Mesenchymal stem cell (in vitro differentiated cells and primary cell): ENCODE measurements at regions not wholly inside any gene's neighbourhood (a gene's known extent, or its start where the extent isn't known, plus 50 kb on each side); places are given as distances from the start of the nearest gene placed in this dataset.

Experiments
- DNase-seq: peaks from one replicate; pipeline ENCODE4 v3.0.0-alpha.2; 2013
- H2AFZ ChIP-seq: one replicate; pipeline ENCODE4 v1.6.1; 2013; ENCODE audit warnings: low read depth, mild to moderate bottlenecking, control low read depth, inconsistent platforms, low read length, moderate library complexity
- H2AK5ac ChIP-seq: 2 replicates; pipeline ENCODE4 v1.6.1; 2013; ENCODE audit warnings: low read length, moderate library complexity, mild to moderate bottlenecking, inconsistent platforms; ENCODE audit not compliant: severe bottlenecking
- H2BK120ac ChIP-seq: one replicate; pipeline ENCODE4 v1.6.1; 2013; ENCODE audit warnings: low read depth, mild to moderate bottlenecking, inconsistent platforms, low read length, moderate library complexity
- H2BK12ac ChIP-seq, 2 experiments: one replicate each; pipeline ENCODE4 v1.6.1; 2013; ENCODE audit warnings: inconsistent platforms in 2 of 2, low read length in 2 of 2, mild to moderate bottlenecking in 2 of 2, moderate library complexity in 2 of 2, control low read depth in 1 of 2
- H2BK15ac ChIP-seq: one replicate; pipeline ENCODE4 v1.6.1; 2013; ENCODE audit warnings: mild to moderate bottlenecking, low read depth, inconsistent platforms; ENCODE audit not compliant: poor library complexity, severe bottlenecking
- H2BK5ac ChIP-seq: 2 replicates; pipeline ENCODE4 v1.6.1; 2013; ENCODE audit warnings: low read depth, mild to moderate bottlenecking, low read length, control low read depth, inconsistent platforms; ENCODE audit not compliant: poor library complexity, severe bottlenecking
- H3K14ac ChIP-seq, 2 experiments: one replicate each; pipeline ENCODE4 v1.6.1; 2013; ENCODE audit warnings: inconsistent platforms in 2 of 2, low read length in 2 of 2, control low read depth in 1 of 2, mild to moderate bottlenecking in 1 of 2, moderate library complexity in 1 of 2
- H3K18ac ChIP-seq, 2 experiments: one replicate each; pipeline ENCODE4 v1.6.1; 2013; ENCODE audit warnings: inconsistent platforms in 2 of 2, low read length in 2 of 2, control low read depth in 1 of 2, low read depth in 1 of 2, mild to moderate bottlenecking in 1 of 2
- H3K23ac ChIP-seq, 2 experiments: one replicate each; pipeline ENCODE4 v1.6.1; 2013; ENCODE audit warnings: inconsistent platforms in 2 of 2, low read length in 2 of 2, mild to moderate bottlenecking in 2 of 2, moderate library complexity in 2 of 2, control low read depth in 1 of 2
- H3K27ac ChIP-seq: 2 replicates; pipeline ENCODE4 v1.5.1; 2013; ENCODE audit warnings: mild to moderate bottlenecking, moderate library complexity, low read length, control low read depth, inconsistent platforms; ENCODE audit not compliant: poor library complexity, severe bottlenecking
- H3K27me3 ChIP-seq, 2 experiments: 2 replicates each; pipeline versions ENCODE4 v1.6.1 to v1.7.0; 2013; ENCODE audit warnings: low read length in 2 of 2, mild to moderate bottlenecking in 2 of 2, moderate library complexity in 2 of 2, control low read depth in 1 of 2, inconsistent platforms in 1 of 2; ENCODE audit not compliant: control insufficient read depth in 1 of 2, insufficient read depth in 1 of 2
- H3K36me3 ChIP-seq, 2 experiments: 2 replicates each; pipeline versions ENCODE4 v1.6.1 to v1.7.0; 2013; ENCODE audit warnings: low read length in 2 of 2, control low read depth in 1 of 2, inconsistent platforms in 1 of 2, low read depth in 1 of 2, mild to moderate bottlenecking in 1 of 2; ENCODE audit not compliant: insufficient read depth in 2 of 2, control insufficient read depth in 1 of 2
- H3K4ac ChIP-seq, 2 experiments: one replicate each; pipeline ENCODE4 v1.6.1; 2013; ENCODE audit warnings: inconsistent platforms in 2 of 2, low read length in 2 of 2, mild to moderate bottlenecking in 2 of 2, moderate library complexity in 2 of 2, control low read depth in 1 of 2, low read depth in 1 of 2
- H3K4me1 ChIP-seq: 2 replicates; pipeline ENCODE4 v1.6.1; 2013; ENCODE audit warnings: low read depth, low read length, control low read depth; ENCODE audit not compliant: control insufficient read depth, insufficient read depth
- H3K4me2 ChIP-seq: 2 replicates; pipeline ENCODE4 v1.6.1; 2013; ENCODE audit warnings: low read length, mild to moderate bottlenecking, inconsistent platforms; ENCODE audit not compliant: poor library complexity, severe bottlenecking
- H3K4me3 ChIP-seq, 2 experiments: 2 replicates each; pipeline versions ENCODE4 v1.5.1 to v1.7.0; 2013; ENCODE audit warnings: low read length in 2 of 2, mild to moderate bottlenecking in 2 of 2, control low read depth in 1 of 2, low read depth in 1 of 2; ENCODE audit not compliant: insufficient read depth in 1 of 2
- H3K79me1 ChIP-seq: replicated peaks from 2 replicates; pipeline ENCODE4 v1.6.1; 2013; ENCODE audit warnings: mild to moderate bottlenecking, control low read depth, low read length, inconsistent platforms; ENCODE audit not compliant: poor library complexity, severe bottlenecking
- H3K9ac ChIP-seq: 2 replicates; pipeline ENCODE4 v1.7.0; 2013; ENCODE audit warnings: mild to moderate bottlenecking, low read length, moderate library complexity
- H3K9me3 ChIP-seq: 2 replicates; pipeline ENCODE4 v1.7.0; 2013; ENCODE audit warnings: mild to moderate bottlenecking, low read length; ENCODE audit not compliant: control insufficient read depth
- H4K8ac ChIP-seq: one replicate; pipeline ENCODE4 v1.6.1; 2013; ENCODE audit warnings: inconsistent platforms, mild to moderate bottlenecking, low read length, moderate library complexity
- H4K91ac ChIP-seq: one replicate; pipeline ENCODE4 v1.6.1; 2013; ENCODE audit warnings: mild to moderate bottlenecking, low read length, inconsistent platforms
- WGBS: methylation state at CpG from one replicate; pipeline ENCODE4 v1.1.7; 2013; ENCODE audit warnings: mixed read lengths; 5-methylcytosine and 5-hydroxymethylcytosine counted together

DNA sequence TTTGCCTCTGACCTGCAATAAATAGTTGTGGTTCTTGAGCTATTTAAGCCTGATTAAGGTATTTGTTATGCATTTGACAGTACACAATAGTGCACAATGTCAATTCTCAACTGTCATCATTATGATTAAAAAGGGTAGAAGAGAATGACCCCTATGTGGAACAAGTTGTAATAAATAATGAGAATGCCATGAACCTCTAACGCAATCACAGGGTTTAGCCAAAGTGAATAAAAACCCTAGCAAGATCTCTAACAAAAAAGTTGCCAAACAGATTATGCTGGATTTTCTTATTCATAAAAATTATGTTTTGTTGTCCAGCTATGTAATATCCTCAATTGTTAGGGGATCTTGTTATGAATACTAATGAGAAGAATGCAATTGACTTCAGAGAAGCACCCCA lies 387.4 kb downstream of the GPAT3 start:
- H2BK120ac ChIP-seq: no peak overlapping the region
- no peak overlapping the region for H2BK15ac ChIP-seq
- no peak overlapping the region for H3K9ac ChIP-seq
- H2AK5ac ChIP-seq: no peak overlapping the region
- DNase-seq: no peak
- no peak overlapping the region for H2AFZ ChIP-seq
- H3K9me3 ChIP-seq: no peaks in the 10 kb centered on the region
- no peak overlapping the region for H2BK5ac ChIP-seq
- no peaks in the 10 kb centered on the region for H3K79me1 ChIP-seq
- no peaks in the 10 kb centered on the region for H3K36me3 ChIP-seq
- no CpG with 5 or more reads among the region's 1 CpG for WGBS
- no peaks in the 10 kb centered on the region for H3K4me1 ChIP-seq
- H2BK12ac ChIP-seq: no peak overlapping the region
- H4K8ac ChIP-seq: no peak overlapping the region
- no peak overlapping the region for H3K27ac ChIP-seq
- no peak overlapping the region for H3K14ac ChIP-seq
- H3K4ac ChIP-seq: no peak overlapping the region
- H3K23ac ChIP-seq: no peak overlapping the region
- no peak overlapping the region for H3K4me2 ChIP-seq
- no peak overlapping the region for H3K4me3 ChIP-seq
- no peaks in the 10 kb centered on the region for H3K27me3 ChIP-seq
- no peak overlapping the region for H4K91ac ChIP-seq
- H3K18ac ChIP-seq: no peak overlapping the region

DNA sequence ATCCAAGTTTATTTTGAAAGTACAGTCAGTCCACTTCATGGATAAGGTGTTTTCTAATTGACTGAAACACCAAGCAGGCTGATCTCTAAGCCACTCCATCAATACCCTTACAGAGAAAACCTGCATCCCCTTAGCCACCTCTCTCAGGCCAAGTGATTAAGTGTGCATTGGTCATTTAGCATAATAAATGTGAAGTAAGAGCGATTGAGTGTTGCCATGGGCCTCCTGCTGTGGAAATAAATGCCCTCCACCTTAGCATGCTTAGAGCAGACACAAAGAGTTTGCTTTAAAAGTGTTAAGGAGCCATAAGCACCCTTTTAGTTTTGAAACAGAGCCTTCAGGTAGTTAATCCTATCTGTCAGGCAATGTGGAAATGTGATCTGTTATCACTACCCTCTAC lies 386.5 kb downstream of the GPAT3 start:
- no peaks in the 10 kb centered on the region for H3K79me1 ChIP-seq
- no peaks in the 10 kb centered on the region for H3K4me1 ChIP-seq
- no peak overlapping the region for H3K4me3 ChIP-seq
- H2BK15ac ChIP-seq: no peak overlapping the region
- H4K91ac ChIP-seq: no peak overlapping the region
- no peak overlapping the region for H3K9ac ChIP-seq
- H3K4me2 ChIP-seq: no peak overlapping the region
- 60% methylated on average over 1 of the region's 1 CpG for WGBS
- no peak overlapping the region for H3K18ac ChIP-seq
- H2BK120ac ChIP-seq: no peak overlapping the region
- no peaks in the 10 kb centered on the region for H3K36me3 ChIP-seq
- no peak overlapping the region for H2BK5ac ChIP-seq
- no peak overlapping the region for H2AFZ ChIP-seq
- H3K14ac ChIP-seq: no peak overlapping the region
- no peak overlapping the region for H3K27ac ChIP-seq
- no peak for DNase-seq
- no peak overlapping the region for H4K8ac ChIP-seq
- no peak overlapping the region for H2AK5ac ChIP-seq
- H2BK12ac ChIP-seq: no peak overlapping the region
- no peaks in the 10 kb centered on the region for H3K27me3 ChIP-seq
- no peaks in the 10 kb centered on the region for H3K9me3 ChIP-seq
- no peak overlapping the region for H3K23ac ChIP-seq
- no peak overlapping the region for H3K4ac ChIP-seq

DNA sequence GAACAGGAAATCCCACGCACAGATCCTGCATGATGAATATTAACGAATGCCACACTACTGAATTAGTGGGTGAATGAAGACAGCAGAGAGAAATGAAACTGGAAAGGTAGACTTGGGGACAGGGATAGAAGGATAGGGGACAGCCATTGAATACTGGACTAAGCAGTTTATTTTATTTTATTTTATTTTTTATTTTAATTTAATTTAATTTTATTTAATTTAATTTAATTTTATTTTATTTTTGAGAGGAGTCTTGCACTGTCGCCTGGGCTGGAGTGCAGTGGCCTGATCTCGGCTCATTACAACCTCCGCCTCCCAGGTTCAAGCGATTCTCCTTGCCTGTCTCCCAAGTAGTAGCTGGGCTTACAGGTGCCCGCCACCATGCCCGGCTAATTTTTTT lies 385.2 kb downstream of the GPAT3 start:
- Histone ChIP-seq H3K27ac (no peak overlapping the region), H2BK12ac (no peak overlapping the region), H3K14ac (no peak overlapping the region), H3K79me1 (no peaks in the 10 kb centered on the region), H3K9me3 (no peaks in the 10 kb centered on the region), H2AK5ac (no peak overlapping the region), H3K18ac (no peak overlapping the region), H2BK120ac (no peak overlapping the region), H2AFZ (no peak overlapping the region), H2BK5ac (no peak overlapping the region), H3K23ac (no peak overlapping the region), H3K9ac (no peak overlapping the region), H2BK15ac (no peak overlapping the region), H3K4ac (no peak overlapping the region), H3K4me2 (no peak overlapping the region), H3K4me1 (no peaks in the 10 kb centered on the region), H3K36me3 (no peaks in the 10 kb centered on the region), H4K8ac (no peak overlapping the region), H4K91ac (no peak overlapping the region), H3K4me3 (no peak overlapping the region), H3K27me3 (no peaks in the 10 kb centered on the region)
- 98% methylated on average over 8 of the region's 8 CpGs for whole genome bisulfite sequencing
- no peak for DNase-seq

DNA sequence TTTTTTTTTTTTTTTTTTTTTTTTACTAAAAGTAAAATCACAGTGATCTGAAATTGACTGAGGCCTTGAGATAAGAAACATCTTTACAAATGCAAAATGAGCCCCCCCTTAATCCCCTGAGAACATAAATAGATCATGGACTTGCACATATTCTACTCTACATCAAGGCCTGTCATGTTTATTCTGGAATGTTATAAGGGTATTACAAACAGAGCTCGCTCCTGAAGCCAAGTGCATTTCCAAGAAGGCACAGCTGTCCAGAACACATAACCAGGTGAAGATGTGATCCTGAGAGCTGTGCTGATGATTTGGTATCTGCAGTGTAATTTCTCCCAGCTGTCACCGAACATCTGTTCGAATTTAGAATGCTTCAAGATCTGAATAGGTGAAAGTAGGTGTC lies 384.5 kb downstream of the GPAT3 start:
- DNase-seq: no peak

More for the DNA sequence above, 384.5 kb downstream of the GPAT3 start:
- no peak overlapping the region for H3K4ac ChIP-seq
- no peak overlapping the region for H2AFZ ChIP-seq
- H2BK5ac ChIP-seq: no peak overlapping the region
- no peak overlapping the region for H3K18ac ChIP-seq
- no peak overlapping the region for H3K23ac ChIP-seq
- H3K4me3 ChIP-seq: no peak overlapping the region
- H3K9me3 ChIP-seq: no peaks in the 10 kb centered on the region
- no peak overlapping the region for H3K27ac ChIP-seq
- no peaks in the 10 kb centered on the region for H3K36me3 ChIP-seq
- no peak overlapping the region for H2BK12ac ChIP-seq
- H3K9ac ChIP-seq: no peak overlapping the region
- WGBS: 89% methylated on average over 3 of the region's 3 CpGs
- no peak overlapping the region for H3K14ac ChIP-seq
- H3K27me3 ChIP-seq: no peaks in the 10 kb centered on the region
- no peak overlapping the region for H2BK120ac ChIP-seq
- no peaks in the 10 kb centered on the region for H3K79me1 ChIP-seq
- H3K4me1 ChIP-seq: no peaks in the 10 kb centered on the region
- no peak overlapping the region for H2BK15ac ChIP-seq
- H2AK5ac ChIP-seq: no peak overlapping the region
- no peak overlapping the region for H4K8ac ChIP-seq
- no peak overlapping the region for H3K4me2 ChIP-seq
- H4K91ac ChIP-seq: no peak overlapping the region
